ENCODE measurements at regions not wholly inside any gene's neighbourhood (a gene's known extent, or its start where the extent isn't known, plus 50 kb on each side); places are given as distances from the start of the nearest gene placed in this dataset.

- H3K36me3 ChIP-seq (ENCODE audit: control insufficient read depth, insufficient read depth, low read length), result no peaks in the 10 kb centered on the region
- no peak overlapping the region for H3K27ac ChIP-seq
- TF ChIP-seq CTCF (IDR thresholded peaks at IDR 0.05), result no peak
- no peak overlapping the region for H3K9ac ChIP-seq
- no peak overlapping the region for H3K4me2 ChIP-seq (ENCODE audit: low read length)
- H3K79me2 ChIP-seq, result no peaks in the 10 kb centered on the region
- no peaks in the 10 kb centered on the region for H3K9me3 ChIP-seq (ENCODE audit: control insufficient read depth, low read length)
- H2AFZ ChIP-seq, result no peak overlapping the region
- H3K27me3 ChIP-seq (ENCODE audit: control insufficient read depth, insufficient read depth, low read length), result no peaks in the 10 kb centered on the region
- no peak overlapping the region for H3K4me3 ChIP-seq (ENCODE audit: low read depth, low read length)
- no peaks in the 10 kb centered on the region for H3K4me1 ChIP-seq
Observed at GRCh38 chr10:129039406-129040370, 427.4 kb upstream of the MGMT start.

GRCh38 chr10:129040377-129040776 lies 426.7 kb upstream of the MGMT start:
- Histone ChIP-seq H2AFZ (no peak overlapping the region), H3K4me3 (ENCODE audit: low read depth, low read length) (no peak overlapping the region), H3K4me2 (ENCODE audit: low read length) (no peak overlapping the region), H3K79me2 (no peaks in the 10 kb centered on the region), H3K27ac (no peak overlapping the region), H3K9ac (no peak overlapping the region), H3K27me3 (ENCODE audit: control insufficient read depth, insufficient read depth, low read length) (no peaks in the 10 kb centered on the region), H3K9me3 (ENCODE audit: control insufficient read depth, low read length) (no peaks in the 10 kb centered on the region), H3K36me3 (ENCODE audit: control insufficient read depth, insufficient read depth, low read length) (no peaks in the 10 kb centered on the region), H3K4me1 (no peaks in the 10 kb centered on the region)
- no peak for TF ChIP-seq CTCF (IDR thresholded peaks at IDR 0.05)

- Histone ChIP-seq H3K27ac (no peak overlapping the region), H3K4me1 (no peaks in the 10 kb centered on the region), H3K4me2 (ENCODE audit: low read length) (no peak overlapping the region), H3K9me3 (ENCODE audit: control insufficient read depth, low read length) (no peaks in the 10 kb centered on the region), H3K36me3 (ENCODE audit: control insufficient read depth, insufficient read depth, low read length) (no peaks in the 10 kb centered on the region), H2AFZ (no peak overlapping the region), H3K27me3 (ENCODE audit: control insufficient read depth, insufficient read depth, low read length) (no peaks in the 10 kb centered on the region), H3K4me3 (ENCODE audit: low read depth, low read length) (no peak overlapping the region), H3K79me2 (no peaks in the 10 kb centered on the region), H3K9ac (no peak overlapping the region)
- no peak for TF ChIP-seq CTCF (IDR thresholded peaks at IDR 0.05)
Observed at GRCh38 chr10:129041916-129042315, 425.1 kb upstream of the MGMT start.

- H3K27ac ChIP-seq, result no peak overlapping the region
- no peaks in the 10 kb centered on the region for H3K27me3 ChIP-seq (ENCODE audit: control insufficient read depth, insufficient read depth, low read length)
- H3K4me3 ChIP-seq (ENCODE audit: low read depth, low read length), result no peak overlapping the region
- H2AFZ ChIP-seq, result no peak overlapping the region
- no peak overlapping the region for H3K4me2 ChIP-seq (ENCODE audit: low read length)
- no peaks in the 10 kb centered on the region for H3K4me1 ChIP-seq
- no peak overlapping the region for H3K9ac ChIP-seq
- no peak for TF ChIP-seq CTCF (IDR thresholded peaks at IDR 0.05)
- H3K9me3 ChIP-seq (ENCODE audit: control insufficient read depth, low read length), result no peaks in the 10 kb centered on the region
- H3K79me2 ChIP-seq, result no peaks in the 10 kb centered on the region
- no peaks in the 10 kb centered on the region for H3K36me3 ChIP-seq (ENCODE audit: control insufficient read depth, insufficient read depth, low read length)
Observed at GRCh38 chr10:129042776-129043595, 424.1 kb upstream of the MGMT start.

Measured in parathyroid adenoma (tissue), 2 donors.